GM23338 (cell line): ENCODE measurements at regions not wholly inside any gene's neighbourhood (a gene's known extent, or its start where the extent isn't known, plus 50 kb on each side); places are given as distances from the start of the nearest gene placed in this dataset.

Experiments
- ATAC-seq: fragments of 200-7000 bp; cut with Tn5 transposase; 3 replicates; pipeline ENCODE4 v1.9.1; 2020
- DNase-seq: peaks from one replicate; pipeline ENCODE4 v3.0.0-alpha.2; 2015; ENCODE audit warnings: low spot score
- H2AFZ ChIP-seq: fragments of 200-600 bp; sonication (generic); 2 replicates; pipeline ENCODE4 v1.8.0; 2016; ENCODE audit warnings: antibody characterized with exemption, mild to moderate bottlenecking, moderate library complexity
- H3F3A ChIP-seq: fragments of 200-600 bp; sonication (generic); replicated peaks from 2 replicates; pipeline ENCODE4 v1.8.0; 2017; ENCODE audit warnings: antibody characterized with exemption, mixed run types, low read depth
- H3K27ac ChIP-seq: fragments of 200-600 bp; sonication (generic); 2 replicates; pipeline ENCODE4 v1.6.1; 2016; ENCODE audit warnings: low read depth
- H3K27me3 ChIP-seq: fragments of 200-600 bp; sonication (generic); 2 replicates; pipeline ENCODE4 v1.8.0; 2016; ENCODE audit warnings: mild to moderate bottlenecking, mixed run types, moderate library complexity; ENCODE audit not compliant: insufficient read depth
- H3K36me3 ChIP-seq: fragments of 200-600 bp; sonication (generic); 2 replicates; pipeline ENCODE4 v1.8.0; 2016; ENCODE audit warnings: mild to moderate bottlenecking; ENCODE audit not compliant: insufficient read depth
- H3K4me1 ChIP-seq: fragments of 200-600 bp; sonication (generic); 2 replicates; pipeline ENCODE4 v1.8.0; 2016; ENCODE audit warnings: mild to moderate bottlenecking, moderate library complexity; ENCODE audit not compliant: insufficient read depth
- H3K4me2 ChIP-seq: fragments of 200-600 bp; sonication (generic); 2 replicates; pipeline ENCODE4 v1.7.1; 2017; ENCODE audit warnings: mixed run types
- H3K4me3 ChIP-seq: fragments of 200-600 bp; sonication (generic); 2 replicates; pipeline ENCODE4 v1.6.1; 2016; ENCODE audit warnings: mixed run types
- H3K79me2 ChIP-seq: fragments of 200-600 bp; sonication (generic); replicated peaks from 2 replicates; pipeline ENCODE4 v1.8.0; 2017; ENCODE audit warnings: mild to moderate bottlenecking; ENCODE audit not compliant: insufficient read depth
- H3K9me2 ChIP-seq: fragments of 200-600 bp; sonication (generic); 2 replicates; pipeline ENCODE4 v1.8.0; 2017; ENCODE audit not compliant: insufficient read depth
- H4K20me1 ChIP-seq: fragments of 200-600 bp; sonication (generic); replicated peaks from 2 replicates; pipeline ENCODE4 v1.8.0; 2017; ENCODE audit warnings: mild to moderate bottlenecking; ENCODE audit not compliant: insufficient read depth
- H3K27ac Mint-ChIP-seq: 2 replicates; pipeline ENCODE4 v1.8.0; 2020; ENCODE audit warnings: inconsistent platforms, mild to moderate bottlenecking, moderate library complexity, mixed read lengths
- H3K27me3 Mint-ChIP-seq: 3 replicates; pipeline ENCODE4 v1.8.0; 2022; ENCODE audit warnings: low read depth, mild to moderate bottlenecking, moderate library complexity, mixed read lengths, inconsistent platforms; ENCODE audit not compliant: insufficient read depth, poor library complexity
- H3K36me3 Mint-ChIP-seq: 3 replicates; pipeline ENCODE4 v1.8.0; 2021; ENCODE audit warnings: low read depth, mild to moderate bottlenecking, inconsistent platforms, moderate library complexity, mixed read lengths
- H3K4me1 Mint-ChIP-seq: 3 replicates; pipeline ENCODE4 v1.8.0; 2020; ENCODE audit warnings: mild to moderate bottlenecking, inconsistent platforms, mixed read lengths
- H3K4me3 Mint-ChIP-seq: 3 replicates; pipeline ENCODE4 v1.8.0; 2021; ENCODE audit warnings: moderate library complexity, mild to moderate bottlenecking, inconsistent platforms, mixed read lengths
- H3K9me3 Mint-ChIP-seq: 3 replicates; pipeline ENCODE4 v1.8.0; 2020; ENCODE audit warnings: moderate library complexity, mild to moderate bottlenecking, inconsistent platforms, mixed read lengths
- EZH2 ChIP-seq: fragments of 200-600 bp; sonication (generic); IDR thresholded peaks from one replicate; pipeline ENCODE4 v1.8.0; 2017; ENCODE audit warnings: antibody characterized with exemption, mild to moderate bottlenecking, low read depth; ENCODE audit not compliant: unreplicated experiment
- EZH2phosphoT487 ChIP-seq: fragments of 200-600 bp; sonication (generic); IDR thresholded peaks from one replicate; pipeline ENCODE4 v1.8.1; 2018; ENCODE audit warnings: antibody characterized with exemption; ENCODE audit not compliant: unreplicated experiment
- JUNB ChIP-seq: IDR thresholded peaks from one replicate; pipeline ENCODE4 v1.6.1; 2016; ENCODE audit warnings: antibody characterized with exemption; ENCODE audit not compliant: unreplicated experiment
- NANOG ChIP-seq: IDR thresholded peaks from 2 replicates; pipeline ENCODE4 v1.6.1; 2016; ENCODE audit warnings: antibody characterized with exemption, borderline replicate concordance
- POLR2AphosphoS5 ChIP-seq: IDR thresholded peaks from 2 replicates; pipeline ENCODE4 v1.6.1; 2016; ENCODE audit warnings: antibody characterized with exemption, low read depth
- STAT1 ChIP-seq: IDR thresholded peaks from one replicate; pipeline ENCODE4 v1.6.1; 2016; ENCODE audit warnings: antibody characterized with exemption; ENCODE audit not compliant: unreplicated experiment
- ZNF114 ChIP-seq: fragments of 250-450 bp; sonication (Bioruptor Pico); IDR thresholded peaks from 2 replicates; pipeline ENCODE4 v1.5.0; 2020; ENCODE audit warnings: mild to moderate bottlenecking, moderate library complexity
- TF ChIP-seq, protein P1 (sequence below): fragments of 250-450 bp; sonication (Bioruptor Pico); IDR thresholded peaks from 2 replicates; pipeline ENCODE4 v1.5.0; 2020; ENCODE audit warnings: mild to moderate bottlenecking, moderate library complexity

DNA sequence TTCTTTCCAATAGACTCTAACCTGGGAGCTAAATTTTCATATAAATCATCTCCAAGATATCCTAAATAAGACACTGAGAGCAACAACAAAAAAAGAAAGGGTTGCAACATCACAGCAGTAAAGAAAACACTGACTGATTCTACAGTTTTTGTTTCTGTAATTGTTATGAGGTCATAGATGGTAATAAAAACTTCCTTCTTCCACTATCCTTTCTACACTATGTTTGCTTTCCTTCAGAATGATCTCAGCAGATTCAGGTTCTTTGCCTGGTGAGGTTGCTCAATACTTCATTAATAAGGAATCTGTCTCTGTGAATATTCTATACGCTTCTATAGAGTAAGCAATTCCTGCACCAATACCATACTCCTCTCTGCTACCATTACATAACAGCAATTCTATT is 835.6 kb upstream of the GRAMD2B start:
- Mint-ChIP-seq H3K36me3 (no peaks in the 10 kb centered on the region), H3K27ac (no peak overlapping the region), H3K4me3 (no peak overlapping the region), H3K9me3 (no peaks in the 10 kb centered on the region), H3K27me3 (no peaks in the 10 kb centered on the region), H3K4me1 (peaks cover 3% of the 10 kb centered on the region; the same call in 2 of the 3 replicates)
- Histone ChIP-seq H2AFZ (no peak overlapping the region), H3K4me1 (0 out of 2 replicates have a peak, but pooled peaks cover 5% of the 10 kb centered on the region), H3K4me3 (no peak overlapping the region), H3K4me2 (no peak overlapping the region), H3K36me3 (no peaks in the 10 kb centered on the region), H3K9me2 (peaks cover 8% of the 10 kb centered on the region), H3K79me2 (no peaks in the 10 kb centered on the region), H4K20me1 (no peaks in the 10 kb centered on the region), H3K27ac (no peak overlapping the region), H3F3A (no peaks in the 10 kb centered on the region), H3K27me3 (no peaks in the 10 kb centered on the region)
- ATAC-seq (no peak), DNase-seq (no peak)
- TF ChIP-seq, protein P1, sequence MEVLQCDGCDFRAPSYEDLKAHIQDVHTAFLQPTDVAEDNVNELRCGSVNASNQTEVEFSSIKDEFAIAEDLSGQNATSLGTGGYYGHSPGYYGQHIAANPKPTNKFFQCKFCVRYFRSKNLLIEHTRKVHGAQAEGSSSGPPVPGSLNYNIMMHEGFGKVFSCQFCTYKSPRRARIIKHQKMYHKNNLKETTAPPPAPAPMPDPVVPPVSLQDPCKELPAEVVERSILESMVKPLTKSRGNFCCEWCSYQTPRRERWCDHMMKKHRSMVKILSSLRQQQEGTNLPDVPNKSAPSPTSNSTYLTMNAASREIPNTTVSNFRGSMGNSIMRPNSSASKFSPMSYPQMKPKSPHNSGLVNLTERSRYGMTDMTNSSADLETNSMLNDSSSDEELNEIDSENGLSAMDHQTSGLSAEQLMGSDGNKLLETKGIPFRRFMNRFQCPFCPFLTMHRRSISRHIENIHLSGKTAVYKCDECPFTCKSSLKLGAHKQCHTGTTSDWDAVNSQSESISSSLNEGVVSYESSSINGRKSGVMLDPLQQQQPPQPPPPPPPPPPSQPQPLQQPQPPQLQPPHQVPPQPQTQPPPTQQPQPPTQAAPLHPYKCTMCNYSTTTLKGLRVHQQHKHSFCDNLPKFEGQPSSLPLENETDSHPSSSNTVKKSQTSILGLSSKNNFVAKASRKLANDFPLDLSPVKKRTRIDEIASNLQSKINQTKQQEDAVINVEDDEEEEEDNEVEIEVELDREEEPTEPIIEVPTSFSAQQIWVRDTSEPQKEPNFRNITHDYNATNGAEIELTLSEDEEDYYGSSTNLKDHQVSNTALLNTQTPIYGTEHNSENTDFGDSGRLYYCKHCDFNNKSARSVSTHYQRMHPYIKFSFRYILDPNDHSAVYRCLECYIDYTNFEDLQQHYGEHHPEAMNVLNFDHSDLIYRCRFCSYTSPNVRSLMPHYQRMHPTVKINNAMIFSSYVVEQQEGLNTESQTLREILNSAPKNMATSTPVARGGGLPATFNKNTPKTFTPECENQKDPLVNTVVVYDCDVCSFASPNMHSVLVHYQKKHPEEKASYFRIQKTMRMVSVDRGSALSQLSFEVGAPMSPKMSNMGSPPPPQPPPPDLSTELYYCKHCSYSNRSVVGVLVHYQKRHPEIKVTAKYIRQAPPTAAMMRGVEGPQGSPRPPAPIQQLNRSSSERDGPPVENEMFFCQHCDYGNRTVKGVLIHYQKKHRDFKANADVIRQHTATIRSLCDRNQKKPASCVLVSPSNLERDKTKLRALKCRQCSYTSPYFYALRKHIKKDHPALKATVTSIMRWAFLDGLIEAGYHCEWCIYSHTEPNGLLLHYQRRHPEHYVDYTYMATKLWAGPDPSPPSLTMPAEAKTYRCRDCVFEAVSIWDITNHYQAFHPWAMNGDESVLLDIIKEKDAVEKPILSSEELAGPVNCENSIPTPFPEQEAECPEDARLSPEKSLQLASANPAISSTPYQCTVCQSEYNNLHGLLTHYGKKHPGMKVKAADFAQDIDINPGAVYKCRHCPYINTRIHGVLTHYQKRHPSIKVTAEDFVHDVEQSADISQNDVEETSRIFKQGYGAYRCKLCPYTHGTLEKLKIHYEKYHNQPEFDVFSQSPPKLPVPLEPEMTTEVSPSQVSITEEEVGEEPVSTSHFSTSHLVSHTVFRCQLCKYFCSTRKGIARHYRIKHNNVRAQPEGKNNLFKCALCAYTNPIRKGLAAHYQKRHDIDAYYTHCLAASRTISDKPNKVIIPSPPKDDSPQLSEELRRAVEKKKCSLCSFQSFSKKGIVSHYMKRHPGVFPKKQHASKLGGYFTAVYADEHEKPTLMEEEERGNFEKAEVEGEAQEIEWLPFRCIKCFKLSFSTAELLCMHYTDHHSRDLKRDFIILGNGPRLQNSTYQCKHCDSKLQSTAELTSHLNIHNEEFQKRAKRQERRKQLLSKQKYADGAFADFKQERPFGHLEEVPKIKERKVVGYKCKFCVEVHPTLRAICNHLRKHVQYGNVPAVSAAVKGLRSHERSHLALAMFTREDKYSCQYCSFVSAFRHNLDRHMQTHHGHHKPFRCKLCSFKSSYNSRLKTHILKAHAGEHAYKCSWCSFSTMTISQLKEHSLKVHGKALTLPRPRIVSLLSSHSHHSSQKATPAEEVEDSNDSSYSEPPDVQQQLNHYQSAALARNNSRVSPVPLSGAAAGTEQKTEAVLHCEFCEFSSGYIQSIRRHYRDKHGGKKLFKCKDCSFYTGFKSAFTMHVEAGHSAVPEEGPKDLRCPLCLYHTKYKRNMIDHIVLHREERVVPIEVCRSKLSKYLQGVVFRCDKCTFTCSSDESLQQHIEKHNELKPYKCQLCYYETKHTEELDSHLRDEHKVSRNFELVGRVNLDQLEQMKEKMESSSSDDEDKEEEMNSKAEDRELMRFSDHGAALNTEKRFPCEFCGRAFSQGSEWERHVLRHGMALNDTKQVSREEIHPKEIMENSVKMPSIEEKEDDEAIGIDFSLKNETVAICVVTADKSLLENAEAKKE (CRISPR knock-in tag): no peak
- TF ChIP-seq EZH2: no peak
- no peak for TF ChIP-seq JUNB
- no peak for TF ChIP-seq POLR2AphosphoS5
- TF ChIP-seq ZNF114 (CRISPR knock-in tag): no peak

DNA sequence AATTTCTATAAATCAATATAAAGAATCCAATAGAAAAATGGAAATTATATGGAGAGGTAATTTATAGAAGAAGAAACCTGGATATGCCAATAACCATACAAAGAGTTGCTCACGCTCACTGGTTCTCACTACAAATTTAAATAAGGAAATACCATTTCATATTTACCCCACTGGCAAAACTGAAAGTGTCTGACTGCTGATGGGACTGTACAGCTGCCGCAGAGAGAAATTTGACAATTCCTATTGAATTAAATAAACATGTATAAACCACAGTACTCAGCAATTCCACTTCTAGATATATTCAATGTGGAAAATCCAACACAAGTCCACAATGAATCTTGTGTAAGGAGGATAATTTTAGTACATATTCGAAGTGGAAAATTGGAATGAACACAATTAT is 830.4 kb upstream of the GRAMD2B start:
- Histone ChIP-seq H3K4me1 (no peaks in the 10 kb centered on the region), H3K27me3 (no peaks in the 10 kb centered on the region), H3K79me2 (no peaks in the 10 kb centered on the region), H3K27ac (no peak overlapping the region), H4K20me1 (no peaks in the 10 kb centered on the region), H3K4me3 (no peak overlapping the region), H3K4me2 (no peak overlapping the region), H3K36me3 (no peaks in the 10 kb centered on the region), H2AFZ (no peak overlapping the region), H3K9me2 (peaks cover 8% of the 10 kb centered on the region), H3F3A (no peaks in the 10 kb centered on the region)
- no peak overlapping the region for H3K27ac Mint-ChIP-seq
- DNase-seq: no peak
- H3K36me3 Mint-ChIP-seq: no peaks in the 10 kb centered on the region
- no peak for ATAC-seq
- no peaks in the 10 kb centered on the region for H3K27me3 Mint-ChIP-seq
- H3K9me3 Mint-ChIP-seq: no peaks in the 10 kb centered on the region
- no peak overlapping the region for H3K4me3 Mint-ChIP-seq
- H3K4me1 Mint-ChIP-seq: no peaks in the 10 kb centered on the region
- TF ChIP-seq STAT1 (no peak), NANOG (no peak), EZH2phosphoT487 (no peak), POLR2AphosphoS5 (no peak)
- TF ChIP-seq, protein P1 (CRISPR knock-in tag): no peak
